Right cardiac atrium (tissue), 5 donors: ENCODE measurements at regions not wholly inside any gene's neighbourhood (a gene's known extent, or its start where the extent isn't known, plus 50 kb on each side); places are given as distances from the start of the nearest gene placed in this dataset.
"Not testable (repeated sequence)": the region's sequence is repeated elsewhere in the genome, so short reads cannot be mapped to it uniquely, and the experiment has no call there.

Experiments
- ATAC-seq, 2 donors: fragments of 200-7000 bp; cut with Tn5 transposase; one replicate each; pipeline versions ENCODE4 v1.8.0 to v1.9.1; 2020; ENCODE audit warnings: moderate library complexity in 2 of 2, mild to moderate bottlenecking in 1 of 2
- DNase-seq, 3 donors: peaks; one replicate each; pipeline ENCODE4 v3.0.0-alpha.2; 2020
- H3K27ac ChIP-seq: one replicate; pipeline ENCODE4 v1.5.1; 2013; ENCODE audit warnings: mild to moderate bottlenecking, low read length, control low read depth, moderate library complexity
- H3K27me3 ChIP-seq: one replicate; pipeline ENCODE4 v1.6.1; 2013; ENCODE audit not compliant: control insufficient read depth, insufficient read depth
- H3K4me1 ChIP-seq: one replicate; pipeline ENCODE4 v1.6.1; 2013; ENCODE audit warnings: low read length; ENCODE audit not compliant: control insufficient read depth, insufficient read depth
- H3K4me3 ChIP-seq: one replicate; pipeline ENCODE4 v1.5.1; 2013; ENCODE audit warnings: low read length, control low read depth
- H3K9me3 ChIP-seq: one replicate; pipeline ENCODE4 v1.6.1; 2013; ENCODE audit warnings: low read length; ENCODE audit not compliant: control insufficient read depth
- WGBS: extraction: QIAGEN DNeasy Blood & Tissue Kit; methylation state at CpG from one replicate; pipeline ENCODE4 v1.1.7; 2013; 5-methylcytosine and 5-hydroxymethylcytosine counted together
- intact Hi-C, 4 donors: fragments of 100-400 bp; cut with DNase I; formaldehyde crosslinking; loops; one replicate each; pipeline versions ENCODE4 v1.11.0 to v1.14.0; 2022 to 2023
- donor health status: healthy with polysubstance abuse.
- donor health status: DM: no; HTN: yes; CAD: no.
- donor health status: DM: no; HTN: no; CAD: no.
- donor health status: DM: no; HTN: yes; CAD: no; lungs with severe emphysema.
- donor health status: DM: yes; HTN: yes; CAD: no.

DNA sequence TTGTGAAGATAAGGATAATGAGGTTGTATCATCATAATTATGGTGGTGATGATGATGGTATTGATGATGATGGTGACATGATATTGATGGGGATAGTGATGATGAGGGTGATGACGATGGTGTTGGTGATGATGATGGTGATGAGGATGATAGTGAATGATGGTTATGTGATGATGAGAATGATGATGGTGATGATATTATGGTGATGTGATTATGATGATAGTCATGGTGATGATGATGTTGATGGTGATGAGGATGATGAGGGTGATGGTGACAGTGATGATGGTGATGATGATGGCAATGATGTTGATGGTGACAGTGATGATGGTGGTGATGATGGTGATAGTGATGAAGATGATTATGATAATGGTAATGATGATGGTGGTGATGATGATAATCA is 299.9 kb upstream of the ADARB2 start:
- Histone ChIP-seq H3K4me3 (no peak overlapping the region), H3K4me1 (no peaks in the 10 kb centered on the region), H3K27me3 (no peaks in the 10 kb centered on the region), H3K27ac (no peak overlapping the region), H3K9me3 (no peaks in the 10 kb centered on the region)
- intact Hi-C loops, result no loop called here
- 97% methylated on average over 1 of the region's 1 CpG for WGBS
- ATAC-seq, result no peak
- DNase-seq, result no peak

DNA sequence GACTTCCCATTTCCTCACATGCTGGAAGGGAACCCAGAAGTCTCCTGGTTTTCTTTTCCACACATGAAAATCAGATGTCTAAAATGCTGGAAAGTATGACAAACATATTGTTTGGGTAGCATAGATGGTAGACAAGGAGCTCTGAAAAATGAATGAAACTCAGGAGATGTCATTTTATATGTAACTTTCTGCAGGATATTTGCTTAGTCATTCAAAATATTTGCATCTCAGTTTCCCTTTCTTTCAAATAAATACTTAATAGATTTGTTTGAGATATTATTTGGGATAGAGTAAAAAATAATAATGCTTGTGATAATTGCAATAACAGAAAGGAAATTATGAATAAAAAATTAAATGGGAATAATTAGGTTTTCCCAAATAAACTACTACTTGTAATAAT is 298.9 kb upstream of the ADARB2 start:
- no peaks in the 10 kb centered on the region for H3K9me3 ChIP-seq
- H3K27me3 ChIP-seq, result no peaks in the 10 kb centered on the region
- no peak overlapping the region for H3K4me3 ChIP-seq
- ATAC-seq (no peak), DNase-seq (no peak)
- H3K4me1 ChIP-seq, result no peaks in the 10 kb centered on the region
- no peak overlapping the region for H3K27ac ChIP-seq
- intact Hi-C loops, result no loop called here

DNA sequence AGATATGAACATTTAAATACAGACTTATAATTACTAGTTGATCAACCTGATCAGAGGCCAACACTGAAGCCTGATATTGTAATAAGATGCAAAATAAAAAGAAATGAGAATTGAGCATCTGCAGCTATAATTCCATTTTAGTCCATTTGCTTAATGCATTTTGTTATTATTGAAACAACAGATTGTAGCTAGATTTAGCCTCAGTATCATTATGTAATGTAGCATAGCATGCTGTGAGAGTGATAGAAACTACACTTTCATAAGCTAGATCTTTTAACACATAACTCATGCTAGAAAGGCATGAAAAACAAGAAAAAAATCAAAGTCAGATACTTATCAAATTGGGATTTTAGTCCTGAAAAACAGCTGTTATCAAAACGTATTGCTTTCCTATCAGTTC is 292.7 kb upstream of the ADARB2 start:
- no peak for DNase-seq
- intact Hi-C loops, result no loop called here
- WGBS, result 29% methylated on average over 1 of the region's 1 CpG

DNA sequence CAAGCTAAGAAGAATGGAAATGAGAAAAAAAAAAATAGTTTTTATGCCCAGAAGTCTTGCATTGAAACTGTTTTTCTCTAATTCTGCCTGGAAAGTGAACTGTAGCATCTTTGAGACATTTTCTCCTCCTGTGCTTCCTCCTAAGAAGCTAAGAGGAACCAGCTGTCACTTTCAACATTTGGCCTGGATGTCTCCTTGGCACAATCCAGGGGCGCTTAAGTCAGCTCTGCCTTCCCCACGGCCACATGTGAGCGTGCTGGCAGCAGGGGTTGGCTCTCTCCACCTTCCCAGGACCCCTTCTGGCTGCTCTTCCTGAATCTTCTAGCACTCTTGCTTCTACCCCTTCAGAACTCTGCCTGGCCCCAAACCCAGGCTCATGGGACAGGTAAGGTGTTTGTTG is 289.6 kb upstream of the ADARB2 start:
- H3K4me1 ChIP-seq, result no peaks in the 10 kb centered on the region
- WGBS, result 60% methylated on average over 3 of the region's 3 CpGs
- ATAC-seq (no peak), DNase-seq (no peak)
- H3K27ac ChIP-seq, result no peak overlapping the region
- intact Hi-C loops, result no loop called here
- H3K4me3 ChIP-seq, result no peak overlapping the region
- H3K27me3 ChIP-seq, result no peaks in the 10 kb centered on the region
- no peaks in the 10 kb centered on the region for H3K9me3 ChIP-seq

More for the DNA sequence above, 292.7 kb upstream of the ADARB2 start:
- H3K27ac ChIP-seq, result no peak overlapping the region
- H3K4me1 ChIP-seq, result no peaks in the 10 kb centered on the region
- H3K9me3 ChIP-seq, result no peaks in the 10 kb centered on the region
- no peaks in the 10 kb centered on the region for H3K27me3 ChIP-seq
- no peak overlapping the region for H3K4me3 ChIP-seq
- ATAC-seq, result no peak

DNA sequence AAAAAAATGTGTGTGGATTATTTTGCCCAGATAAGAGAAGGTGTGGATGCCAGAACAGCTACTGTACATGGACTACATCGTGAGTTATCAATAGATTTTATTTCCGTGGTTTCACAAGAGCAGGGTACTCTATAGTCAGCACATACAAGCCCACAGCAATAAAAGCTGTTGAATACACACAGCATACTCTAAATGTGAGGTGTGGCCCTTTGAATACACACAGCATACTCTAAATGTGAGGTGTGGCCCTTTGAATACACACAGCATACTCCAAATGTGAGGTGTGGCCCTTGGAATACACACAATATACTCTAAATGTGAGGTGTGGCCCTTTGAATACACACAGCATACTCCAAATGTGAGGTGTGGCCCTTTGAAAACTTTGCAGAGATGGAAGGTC is 287.4 kb upstream of the ADARB2 start:
- H3K9me3 ChIP-seq, ATAC-seq, H3K4me3 ChIP-seq, intact Hi-C loops, H3K27ac ChIP-seq, H3K4me1 ChIP-seq, H3K27me3 ChIP-seq, DNase-seq: not testable (repeated sequence)
- 29% methylated on average over 2 of the region's 2 CpGs for WGBS

DNA sequence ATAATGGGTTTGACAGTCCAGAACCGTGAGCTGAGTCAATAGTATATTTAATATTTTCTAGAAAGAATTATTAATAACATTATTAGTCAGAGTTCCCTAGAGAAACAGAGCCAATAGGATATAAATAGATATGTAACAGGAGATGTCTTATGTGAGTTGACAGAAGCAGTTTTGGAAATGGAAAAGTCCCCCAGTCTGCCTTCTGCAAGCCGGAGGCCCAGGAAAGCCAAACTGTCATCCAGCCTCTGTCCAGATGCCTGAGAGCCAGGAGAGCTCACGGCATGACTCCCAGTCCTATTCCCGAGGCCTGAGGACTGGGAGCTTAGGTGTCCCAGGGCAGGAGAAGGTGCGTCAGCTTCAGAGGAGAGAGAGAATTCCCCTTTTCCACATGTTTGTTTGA is 286.4 kb upstream of the ADARB2 start:
- intact Hi-C loops, result no loop called here
- ATAC-seq (no peak), DNase-seq (no peak)
- H3K4me1 ChIP-seq, result no peaks in the 10 kb centered on the region
- WGBS, result 57% methylated on average over 5 of the region's 5 CpGs
- no peaks in the 10 kb centered on the region for H3K9me3 ChIP-seq
- H3K27ac ChIP-seq, result no peak overlapping the region
- no peak overlapping the region for H3K4me3 ChIP-seq
- H3K27me3 ChIP-seq, result no peaks in the 10 kb centered on the region

DNA sequence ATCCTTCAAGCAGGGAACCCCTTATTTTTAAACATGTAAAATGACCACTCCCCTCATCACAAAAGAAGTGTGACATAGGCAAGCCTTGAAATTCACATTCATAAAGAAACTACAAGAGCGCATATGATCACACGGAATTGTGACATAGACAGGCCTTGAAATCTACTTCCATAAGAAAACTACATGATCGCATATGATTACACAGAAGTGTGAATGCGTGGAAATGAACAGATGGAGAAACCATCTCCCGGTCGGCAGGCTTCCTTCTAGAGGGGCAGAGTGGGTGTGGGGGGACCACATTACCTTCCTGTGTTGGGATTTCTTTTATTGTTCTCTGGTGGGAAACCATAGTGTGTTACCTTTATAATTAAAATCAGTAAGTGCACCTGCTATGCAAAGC is 285.1 kb upstream of the ADARB2 start:
- WGBS, result 80% methylated on average over 6 of the region's 6 CpGs

DNA sequence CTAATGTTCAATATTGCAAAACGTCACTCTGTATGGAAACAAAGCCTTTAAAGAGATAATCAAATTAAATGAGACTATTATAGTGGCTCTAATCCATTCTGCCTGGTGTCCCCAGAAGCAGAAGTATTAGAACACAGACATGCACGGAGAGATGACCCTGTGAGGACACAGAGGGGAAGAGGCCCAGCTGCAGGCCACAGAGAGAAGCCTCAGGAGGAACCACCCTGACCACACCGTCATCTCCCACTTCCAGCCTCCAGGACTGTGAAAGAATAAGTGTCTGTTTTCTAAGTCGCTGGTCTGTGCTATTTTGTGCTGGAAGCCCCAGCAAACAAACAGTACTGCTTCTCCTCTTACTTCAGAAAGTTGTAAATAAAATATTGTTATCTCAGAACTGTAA is 283.5 kb upstream of the ADARB2 start:
- intact Hi-C loops, result no loop called here
- H3K27me3 ChIP-seq, result no peaks in the 10 kb centered on the region
- no peak overlapping the region for H3K4me3 ChIP-seq
- no peak overlapping the region for H3K27ac ChIP-seq
- ATAC-seq (no peak), DNase-seq (no peak)
- H3K9me3 ChIP-seq, result no peaks in the 10 kb centered on the region
- WGBS, result 59% methylated on average over 4 of the region's 4 CpGs
- H3K4me1 ChIP-seq, result no peaks in the 10 kb centered on the region

More for the DNA sequence above, 285.1 kb upstream of the ADARB2 start:
- no peak for DNase-seq
- Histone ChIP-seq H3K27ac (no peak overlapping the region), H3K4me3 (no peak overlapping the region), H3K9me3 (no peaks in the 10 kb centered on the region), H3K4me1 (no peaks in the 10 kb centered on the region), H3K27me3 (no peaks in the 10 kb centered on the region)
- no peak for ATAC-seq
- intact Hi-C loops, result no loop called here

DNA sequence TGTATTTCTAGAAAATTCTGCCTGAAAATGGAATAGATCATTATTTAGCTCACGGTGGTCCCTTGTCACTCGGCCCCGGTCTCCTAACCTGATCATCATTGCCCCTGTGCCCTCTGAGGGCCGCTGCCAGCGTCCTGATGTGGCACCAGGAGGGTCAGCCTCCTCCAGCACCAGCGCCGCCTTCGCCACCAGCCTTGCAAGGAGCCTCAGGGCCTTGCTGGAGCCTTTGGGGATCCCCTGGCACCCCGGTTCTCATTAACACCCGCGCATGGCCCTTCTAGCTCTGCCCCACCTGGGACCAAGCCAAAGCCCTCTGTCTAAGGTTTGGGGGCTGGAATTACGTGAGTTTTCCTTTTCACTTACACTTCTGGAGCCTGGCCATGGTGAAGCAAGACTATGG is 282.5 kb upstream of the ADARB2 start:
- Histone ChIP-seq H3K27me3 (no peaks in the 10 kb centered on the region), H3K27ac (no peak overlapping the region), H3K4me1 (no peaks in the 10 kb centered on the region), H3K4me3 (no peak overlapping the region), H3K9me3 (no peaks in the 10 kb centered on the region)
- WGBS, result 81% methylated on average over 12 of the region's 12 CpGs
- ATAC-seq, result no peak
- no peak for DNase-seq
- intact Hi-C loops, result no loop called here

DNA sequence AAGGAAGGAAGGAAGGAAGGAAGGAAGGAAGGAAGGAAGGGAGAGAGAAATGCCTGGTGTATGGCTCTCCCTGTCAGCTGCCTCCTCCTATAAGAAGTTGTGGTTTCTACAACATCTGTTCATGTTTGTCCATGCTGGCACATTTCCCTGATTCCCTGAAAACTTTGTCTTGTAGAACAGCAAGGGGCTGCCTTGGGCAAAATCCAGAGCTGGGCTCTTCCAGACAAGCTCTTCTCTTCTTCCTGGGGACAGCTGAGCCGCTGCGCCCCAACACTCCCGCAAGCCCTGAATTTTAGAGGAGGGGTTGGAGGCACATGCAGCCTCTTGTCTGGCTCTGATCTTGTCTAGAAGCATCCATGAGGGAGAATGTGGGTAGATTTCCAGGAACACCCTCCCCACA is 282.0 kb upstream of the ADARB2 start:
- Histone ChIP-seq H3K27ac (no peak overlapping the region), H3K4me1 (no peaks in the 10 kb centered on the region), H3K27me3 (no peaks in the 10 kb centered on the region), H3K4me3 (no peak overlapping the region), H3K9me3 (no peaks in the 10 kb centered on the region)
- DNase-seq (no peak), ATAC-seq (no peak)
- intact Hi-C loops, result no loop called here
- 98% methylated on average over 3 of the region's 3 CpGs for WGBS

DNA sequence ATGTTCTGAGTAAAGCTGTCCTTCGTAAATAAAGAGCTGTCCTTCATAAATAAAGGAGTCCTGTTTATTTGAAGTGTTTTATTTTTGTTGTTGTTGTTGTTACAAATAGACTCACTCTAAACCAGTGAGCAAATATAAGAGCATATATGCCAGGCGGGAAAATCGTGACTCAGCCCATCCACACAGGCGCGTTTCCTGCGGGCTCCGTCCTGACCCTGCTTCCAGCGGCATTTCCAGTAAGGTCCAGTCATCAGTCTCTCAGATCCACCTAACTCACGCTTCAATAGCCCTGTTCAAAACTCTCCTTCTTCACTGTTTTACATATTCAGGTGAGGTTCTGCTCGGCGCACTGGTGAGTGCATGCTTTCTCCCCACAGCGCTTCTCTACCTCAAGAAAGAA is 277.2 kb upstream of the ADARB2 start:
- WGBS, result 89% methylated on average over 12 of the region's 12 CpGs

DNA sequence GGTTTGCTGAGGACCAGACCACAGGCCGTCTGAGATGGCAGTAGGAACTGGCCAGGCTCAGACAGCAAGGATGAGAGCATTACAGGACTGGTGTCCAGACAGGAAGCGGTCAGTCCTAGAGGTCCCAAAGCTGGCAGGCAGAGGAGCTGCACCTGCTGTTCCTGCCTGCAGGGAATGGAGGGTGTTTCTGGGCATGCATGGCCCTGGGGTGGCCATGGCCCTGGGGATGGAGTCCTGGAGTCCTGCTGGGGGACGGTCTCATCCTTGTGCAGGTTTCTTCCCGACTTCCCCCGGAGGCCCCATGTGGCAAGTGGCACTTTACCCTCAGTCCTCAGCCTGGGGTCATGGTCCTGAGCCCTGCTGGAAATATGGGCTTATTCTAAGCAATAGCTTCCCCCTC is 274.9 kb upstream of the ADARB2 start:
- Histone ChIP-seq H3K4me1 (no peaks in the 10 kb centered on the region), H3K9me3 (no peaks in the 10 kb centered on the region), H3K27ac (no peak overlapping the region), H3K27me3 (no peaks in the 10 kb centered on the region), H3K4me3 (no peak overlapping the region)
- 81% methylated on average over 5 of the region's 5 CpGs for WGBS
- DNase-seq, result no peak
- ATAC-seq, result peak in 1 of 2 donors; percentile 22
- intact Hi-C loops, result no loop called here

More for the DNA sequence above, 277.2 kb upstream of the ADARB2 start:
- no peak for DNase-seq
- ATAC-seq, result no peak
- H3K27me3 ChIP-seq, result no peaks in the 10 kb centered on the region
- H3K4me3 ChIP-seq, result no peak overlapping the region
- intact Hi-C loops, result no loop called here
- no peaks in the 10 kb centered on the region for H3K9me3 ChIP-seq
- H3K4me1 ChIP-seq, result no peaks in the 10 kb centered on the region
- no peak overlapping the region for H3K27ac ChIP-seq
